ENCODE measurements at regions not wholly inside any gene's neighbourhood (a gene's known extent, or its start where the extent isn't known, plus 50 kb on each side); places are given as distances from the start of the nearest gene placed in this dataset.

DNA sequence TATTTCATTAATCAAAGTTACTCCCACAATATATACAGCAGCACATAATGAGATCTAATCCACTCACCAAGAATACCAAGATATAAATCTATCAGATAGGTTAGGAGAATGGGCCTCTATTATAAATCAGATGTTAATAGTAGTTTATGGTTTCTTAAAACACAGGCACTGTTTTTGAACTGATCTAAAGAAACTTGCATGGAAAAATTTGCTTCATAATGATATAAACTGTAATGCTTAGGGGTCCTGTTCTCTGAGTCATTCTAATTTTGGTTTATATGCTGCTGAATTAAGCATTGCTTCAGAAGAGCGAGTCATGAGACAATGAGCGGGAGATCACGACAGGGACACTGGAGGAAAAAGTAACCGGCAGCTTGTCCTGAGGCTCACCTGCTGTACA, 113.3 kb upstream of the OTUD4 start:
- TF ChIP-seq CTCF (IDR thresholded peaks at IDR 0.05) (no peak), POLR2A (IDR thresholded peaks at IDR 0.05) (no peak)
- 87 to 93% methylated on average over 4 of the region's 4 CpGs for WGBS, 2 donors

DNA sequence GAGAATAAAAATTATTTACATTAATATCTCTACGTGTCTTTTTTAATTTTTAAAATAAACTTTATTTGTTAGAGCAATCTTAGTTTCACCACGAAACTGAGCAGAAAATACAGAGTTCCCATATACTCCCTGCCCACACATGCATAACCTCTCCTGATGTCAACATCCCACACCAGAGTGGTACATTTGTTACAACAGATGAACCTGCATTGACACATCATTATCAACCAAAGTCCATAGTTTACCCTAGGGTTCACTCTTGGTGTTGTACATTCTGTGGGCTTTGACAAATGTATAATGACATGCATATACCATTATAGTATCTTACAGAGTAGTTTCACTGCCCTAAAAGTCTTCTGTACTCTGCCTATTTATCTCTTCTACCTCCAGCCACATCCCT, 110.6 kb upstream of the OTUD4 start:
- intact Hi-C loops (cut with DNase I; ENCODE audit: low total_unique reads) = no loop called here
- H3K36me3 ChIP-seq (ENCODE audit: low read depth, missing control alignments) = no peaks in the 10 kb centered on the region
- no peak overlapping the region for H3K27ac ChIP-seq
- no peak for DNase-seq
- H3K4me3 ChIP-seq = no peak overlapping the region
- WGBS, 2 donors = 82% methylated on average over 2 of the region's 2 CpGs
- no peaks in the 10 kb centered on the region for H3K4me1 ChIP-seq
- H3K9me3 ChIP-seq = no peaks in the 10 kb centered on the region
- TF ChIP-seq CTCF (IDR thresholded peaks at IDR 0.05) = no peak
- TF ChIP-seq POLR2A (IDR thresholded peaks at IDR 0.05) = no peak
- H3K27me3 ChIP-seq = no peaks in the 10 kb centered on the region

More for the DNA sequence above, 113.3 kb upstream of the OTUD4 start:
- DNase-seq = no peak
- intact Hi-C loops (cut with DNase I; ENCODE audit: low total_unique reads) = no loop called here
- Histone ChIP-seq H3K27ac (no peak overlapping the region), H3K4me1 (no peaks in the 10 kb centered on the region), H3K27me3 (no peaks in the 10 kb centered on the region), H3K9me3 (no peaks in the 10 kb centered on the region), H3K4me3 (no peak overlapping the region), H3K36me3 (ENCODE audit: low read depth, missing control alignments) (no peaks in the 10 kb centered on the region)

GRCh38 chr4:145289403-145290076, 109.2 kb upstream of the OTUD4 start:
- Histone ChIP-seq H3K4me3 (no peak overlapping the region), H3K27ac (no peak overlapping the region), H3K9me3 (no peaks in the 10 kb centered on the region), H3K36me3 (ENCODE audit: low read depth, missing control alignments) (no peaks in the 10 kb centered on the region), H3K27me3 (no peaks in the 10 kb centered on the region), H3K4me1 (no peaks in the 10 kb centered on the region)
- WGBS, 2 donors = 69 to 77% methylated on average over 3 of the region's 3 CpGs
- DNase-seq = no peak
- TF ChIP-seq POLR2A (IDR thresholded peaks at IDR 0.05) = no peak
- no peak for TF ChIP-seq CTCF (IDR thresholded peaks at IDR 0.05)
- intact Hi-C loops (cut with DNase I; ENCODE audit: low total_unique reads) = no loop called here

GRCh38 chr4:145287351-145287750, 107.0 kb upstream of the OTUD4 start:
- Histone ChIP-seq H3K27ac (no peak overlapping the region), H3K4me1 (no peaks in the 10 kb centered on the region), H3K4me3 (no peak overlapping the region), H3K36me3 (ENCODE audit: low read depth, missing control alignments) (no peaks in the 10 kb centered on the region), H3K9me3 (no peaks in the 10 kb centered on the region), H3K27me3 (no peaks in the 10 kb centered on the region)
- intact Hi-C loops (cut with DNase I; ENCODE audit: low total_unique reads) = no loop called here
- TF ChIP-seq CTCF (IDR thresholded peaks at IDR 0.05) (no peak), POLR2A (IDR thresholded peaks at IDR 0.05) (no peak)
- DNase-seq = no peak
- WGBS, 2 donors = 86 to 97% methylated on average over 1 of the region's 1 CpG

- Histone ChIP-seq H3K4me1 (no peaks in the 10 kb centered on the region), H3K27ac (no peak overlapping the region), H3K36me3 (ENCODE audit: low read depth, missing control alignments) (no peaks in the 10 kb centered on the region), H3K9me3 (no peaks in the 10 kb centered on the region), H3K27me3 (no peaks in the 10 kb centered on the region), H3K4me3 (no peak overlapping the region)
- no peak for DNase-seq
- intact Hi-C loops (cut with DNase I; ENCODE audit: low total_unique reads) = no loop called here
- no peak for TF ChIP-seq CTCF (IDR thresholded peaks at IDR 0.05)
- TF ChIP-seq POLR2A (IDR thresholded peaks at IDR 0.05) = no peak
These were observed 105.5 kb upstream of the OTUD4 start for GRCh38 chr4:145285928-145286327.
